GM18907 (cell line): ENCODE measurements at regions not wholly inside any gene's neighbourhood (a gene's known extent, or its start where the extent isn't known, plus 50 kb on each side); places are given as distances from the start of the nearest gene placed in this dataset.
"Not testable (repeated sequence)": the region's sequence is repeated elsewhere in the genome, so short reads cannot be mapped to it uniquely, and the experiment has no call there.

Experiments
- ATAC-seq: cut with Tn5 transposase; IDR thresholded peaks from one replicate; pipeline ENCODE4 v1.9.1; 2021; ENCODE audit warnings: mild to moderate bottlenecking, moderate library complexity; ENCODE audit not compliant: unreplicated experiment

- ATAC-seq, result peak; percentile 73
These were observed 150.5 kb upstream of the VKORC1L1 start for GRCh38 chr7:65722361-65722792.

- not testable (repeated sequence) for ATAC-seq
These were observed 145.7 kb upstream of the VKORC1L1 start for GRCh38 chr7:65727182-65727581.

- ATAC-seq, result no peak
These were observed 141.7 kb upstream of the VKORC1L1 start for GRCh38 chr7:65731129-65731528.

- no peak for ATAC-seq
These were observed 141.3 kb upstream of the VKORC1L1 start for GRCh38 chr7:65731562-65732035.

GRCh38 chr7:65744406-65744805 is 128.5 kb upstream of the VKORC1L1 start:
- no peak for ATAC-seq

GRCh38 chr7:65746398-65746669 is 126.5 kb upstream of the VKORC1L1 start:
- ATAC-seq, result no peak

- ATAC-seq, result no peak
These were observed 123.8 kb upstream of the VKORC1L1 start for GRCh38 chr7:65749039-65749438.

- ATAC-seq, result no peak
These were observed 123.4 kb upstream of the VKORC1L1 start for GRCh38 chr7:65749518-65749917.

GRCh38 chr7:65750511-65751344 is 122.1 kb upstream of the VKORC1L1 start:
- peak; percentile 99 for ATAC-seq

GRCh38 chr7:65754070-65754469 is 118.8 kb upstream of the VKORC1L1 start:
- not testable (repeated sequence) for ATAC-seq

GRCh38 chr7:65758991-65759390 is 113.9 kb upstream of the VKORC1L1 start:
- not testable (repeated sequence) for ATAC-seq

- not testable (repeated sequence) for ATAC-seq
These were observed 110.2 kb upstream of the VKORC1L1 start for GRCh38 chr7:65762712-65763111.

GRCh38 chr7:65763114-65763513 is 109.8 kb upstream of the VKORC1L1 start:
- ATAC-seq, result not testable (repeated sequence)

- peak; percentile 97 for ATAC-seq
These were observed 102.2 kb upstream of the VKORC1L1 start for GRCh38 chr7:65770473-65771225.

- ATAC-seq, result peak; percentile 1
These were observed 101.7 kb upstream of the VKORC1L1 start for GRCh38 chr7:65771226-65771569.

- not testable (repeated sequence) for ATAC-seq
These were observed 96.2 kb upstream of the VKORC1L1 start for GRCh38 chr7:65776677-65777076.

GRCh38 chr7:65789943-65790342 is 82.9 kb upstream of the VKORC1L1 start:
- not testable (repeated sequence) for ATAC-seq

GRCh38 chr7:65791788-65792187 is 81.1 kb upstream of the VKORC1L1 start:
- not testable (repeated sequence) for ATAC-seq

GRCh38 chr7:65792726-65793125 is 80.1 kb upstream of the VKORC1L1 start:
- not testable (repeated sequence) for ATAC-seq

- ATAC-seq, result not testable (repeated sequence)
These were observed 78.0 kb upstream of the VKORC1L1 start for GRCh38 chr7:65794671-65795391.

- not testable (repeated sequence) for ATAC-seq
These were observed 77.5 kb upstream of the VKORC1L1 start for GRCh38 chr7:65795392-65795716.

- ATAC-seq, result no peak
These were observed 76.7 kb upstream of the VKORC1L1 start for GRCh38 chr7:65796205-65796604.
